Suppressor macrophage (primary cell): ENCODE measurements at regions not wholly inside any gene's neighbourhood (a gene's known extent, or its start where the extent isn't known, plus 50 kb on each side); places are given as distances from the start of the nearest gene placed in this dataset.
"Not testable (repeated sequence)": the region's sequence is repeated elsewhere in the genome, so short reads cannot be mapped to it uniquely, and the experiment has no call there.

Source experiments
- DNase-seq, 4 experiments: peaks; one replicate each; pipeline ENCODE4 v3.0.0-alpha.2; 2020 to 2022

DNA sequence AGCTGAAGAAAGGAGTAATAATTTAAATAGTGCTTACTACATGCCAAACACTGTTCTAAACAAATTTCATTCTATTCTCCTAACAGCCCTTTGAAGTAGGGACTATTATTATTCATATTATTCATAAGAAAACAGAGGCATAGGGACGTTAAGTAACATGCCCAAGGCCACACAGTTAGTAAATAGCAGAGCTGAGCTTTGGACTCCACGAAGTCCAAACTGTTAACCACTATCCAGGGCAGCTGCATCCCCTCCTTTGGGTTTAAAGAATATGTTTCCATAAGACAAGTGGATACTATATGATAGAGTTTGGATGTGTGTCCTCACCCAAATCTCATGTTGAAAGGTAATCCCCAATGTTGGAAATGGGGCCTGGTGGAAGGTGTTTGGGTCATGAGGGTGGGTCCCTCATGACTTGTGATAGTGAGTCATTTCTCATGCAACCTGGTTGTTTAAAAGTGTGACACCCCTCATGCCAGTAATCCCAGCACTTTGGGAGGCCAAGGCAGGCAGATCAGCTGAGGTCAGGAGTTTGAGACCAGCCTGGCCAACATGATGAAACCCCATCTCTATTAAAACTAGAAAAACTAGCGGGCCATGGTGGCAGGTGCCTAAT is 144.0 kb upstream of the CXADR start:
- no peak for DNase-seq

GRCh38 chr21:17370263-17370662 is 142.6 kb upstream of the CXADR start:
- DNase-seq: no peak

- no peak for DNase-seq
Measured at GRCh38 chr21:17370916-17371315, 141.9 kb upstream of the CXADR start.

DNA sequence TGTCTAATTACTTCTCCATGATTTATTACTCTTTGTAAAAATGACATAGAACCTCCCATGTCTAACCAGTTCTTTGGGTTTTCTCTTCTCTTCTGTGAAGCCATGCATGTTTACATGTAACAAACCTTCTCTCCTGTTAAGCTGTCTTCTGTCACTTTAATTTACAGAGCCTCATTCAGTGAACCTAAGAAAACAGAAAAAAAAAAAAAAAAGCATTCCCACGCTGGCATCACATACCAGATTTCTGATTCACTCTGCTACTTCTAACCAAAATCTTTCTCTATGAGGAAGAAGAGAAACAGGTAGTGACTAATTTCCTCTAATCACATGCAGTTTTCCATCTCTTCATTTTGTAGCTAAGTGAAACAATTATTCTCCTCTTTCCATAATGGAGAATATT is 141.4 kb upstream of the CXADR start:
- DNase-seq: no peak

GRCh38 chr21:17372200-17372599 is 140.6 kb upstream of the CXADR start:
- DNase-seq: no peak

GRCh38 chr21:17386498-17386897 is 126.3 kb upstream of the CXADR start:
- no peak for DNase-seq

GRCh38 chr21:17387030-17387617 is 125.7 kb upstream of the CXADR start:
- DNase-seq: peak; percentile 48 to 88 (median 82)

DNA sequence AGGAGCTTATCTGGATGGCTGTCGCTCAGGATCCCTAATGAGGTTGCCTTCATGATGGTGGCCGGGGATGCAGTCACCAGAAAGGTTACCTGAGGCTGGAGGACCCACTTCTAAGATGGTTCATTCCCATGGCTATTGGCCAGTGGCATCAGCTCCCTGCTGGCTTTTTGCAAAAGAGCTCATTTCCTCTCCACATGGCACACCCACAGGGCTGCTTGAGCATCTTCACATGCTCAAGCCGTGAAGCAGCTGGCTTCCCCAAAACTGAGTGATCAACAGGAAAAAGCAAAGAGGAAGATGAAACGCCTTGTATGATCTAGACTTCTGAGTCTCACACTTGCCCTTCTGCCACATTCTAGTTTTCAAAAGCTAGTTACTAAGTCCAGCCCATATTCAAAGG is 124.6 kb upstream of the CXADR start:
- DNase-seq: peak; percentile 64 to 85 (median 83)

- no peak for DNase-seq
Measured at GRCh38 chr21:17389311-17389710, 123.5 kb upstream of the CXADR start.

DNA sequence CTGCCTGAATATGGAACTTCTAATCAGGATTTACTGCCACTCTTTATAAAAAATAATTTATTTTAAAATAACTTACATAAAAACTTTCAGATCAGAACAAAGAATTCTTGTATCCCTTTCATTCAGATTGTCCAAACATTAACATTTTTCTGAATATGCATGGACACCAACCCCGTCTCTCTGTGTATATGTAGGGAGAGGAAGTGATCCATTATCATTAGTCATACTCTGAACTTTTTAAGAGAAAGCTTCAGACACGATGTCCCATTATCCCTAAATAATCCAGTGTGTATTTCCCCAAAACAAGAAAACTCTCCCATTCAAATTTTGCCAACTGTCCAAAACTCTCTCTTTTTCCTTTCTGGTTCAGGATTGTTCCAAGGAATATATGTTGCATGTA is 122.3 kb upstream of the CXADR start:
- peak in 1 of 4 experiments; percentile 8 for DNase-seq

- no peak for DNase-seq
Measured at GRCh38 chr21:17391811-17392340, 121.0 kb upstream of the CXADR start.

DNA sequence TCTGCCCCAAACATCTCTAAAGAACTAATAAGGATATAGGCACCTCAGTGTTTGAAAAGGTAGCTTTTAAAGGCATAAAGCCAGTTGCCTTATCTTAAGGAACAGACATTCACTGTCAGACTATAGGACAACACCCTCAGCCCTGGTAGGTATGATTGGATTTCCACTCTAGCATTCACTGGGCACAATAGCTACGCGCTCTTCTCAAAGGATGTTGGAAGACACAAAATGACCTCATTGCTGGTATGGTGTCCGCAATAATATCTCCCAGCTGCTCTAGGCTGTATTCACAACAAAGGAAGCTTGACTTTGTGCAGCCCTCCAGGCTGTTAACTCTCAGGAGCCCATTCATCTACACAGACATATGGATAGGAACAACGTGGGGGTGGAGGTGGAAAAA is 119.4 kb upstream of the CXADR start:
- no peak for DNase-seq

DNA sequence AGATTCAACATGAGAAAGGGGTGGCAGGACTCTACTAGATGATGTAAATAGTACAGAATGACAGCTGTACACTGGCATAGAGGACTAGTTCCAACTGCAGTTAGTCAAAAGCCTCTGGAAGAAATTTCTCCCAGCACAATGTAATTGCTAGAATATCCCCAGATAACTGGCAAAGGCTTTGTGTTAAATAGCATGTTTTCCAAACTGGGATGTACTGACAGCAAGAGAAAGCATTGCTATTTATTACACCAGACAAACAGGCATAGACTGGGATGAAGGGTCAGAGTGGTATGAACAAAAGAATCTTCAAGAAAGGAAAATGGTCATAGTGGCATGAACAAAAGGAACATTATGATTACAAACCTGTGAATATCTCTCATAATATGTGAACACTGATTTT is 115.9 kb upstream of the CXADR start:
- DNase-seq: no peak

DNA sequence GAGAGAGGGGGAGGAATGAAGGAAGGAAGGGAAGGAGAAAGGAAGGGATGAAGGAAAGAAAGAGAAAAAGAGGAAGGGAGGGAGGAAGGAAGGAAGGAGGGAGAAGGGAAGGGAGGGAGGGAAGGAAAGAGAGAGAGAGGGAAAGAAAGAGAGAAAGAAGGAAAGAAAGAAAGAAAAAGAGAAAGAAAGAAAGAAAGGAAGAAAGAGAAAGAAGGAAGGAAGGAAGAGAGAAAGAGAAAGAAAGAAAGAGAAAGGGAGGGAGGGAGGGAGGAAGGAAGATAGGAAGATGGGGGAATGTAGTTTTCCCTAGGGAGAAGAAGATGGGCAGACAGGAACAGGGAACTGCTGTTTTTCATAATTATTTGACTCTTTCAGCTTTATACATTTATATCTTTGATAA is 115.1 kb upstream of the CXADR start:
- DNase-seq: no peak

DNA sequence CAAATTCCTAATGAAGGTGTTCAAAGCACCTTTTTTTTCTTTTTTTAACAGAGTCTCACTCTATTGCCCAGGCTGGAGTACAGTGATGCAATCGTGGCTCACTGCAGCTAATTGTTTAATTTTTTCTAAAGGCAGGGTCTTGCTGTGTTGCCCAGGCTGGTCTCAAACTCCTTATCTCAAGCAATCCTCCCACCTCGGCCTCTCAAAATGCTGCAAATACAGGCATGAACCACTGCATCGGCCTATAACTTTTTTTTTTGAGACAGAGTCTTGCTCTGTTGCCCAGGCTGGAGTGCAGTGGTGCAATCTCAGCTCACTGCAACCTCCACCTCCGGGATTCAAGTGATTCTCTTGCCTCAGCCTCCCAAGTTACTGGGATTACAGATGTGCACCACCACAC is 113.9 kb upstream of the CXADR start:
- DNase-seq: not testable (repeated sequence)

DNA sequence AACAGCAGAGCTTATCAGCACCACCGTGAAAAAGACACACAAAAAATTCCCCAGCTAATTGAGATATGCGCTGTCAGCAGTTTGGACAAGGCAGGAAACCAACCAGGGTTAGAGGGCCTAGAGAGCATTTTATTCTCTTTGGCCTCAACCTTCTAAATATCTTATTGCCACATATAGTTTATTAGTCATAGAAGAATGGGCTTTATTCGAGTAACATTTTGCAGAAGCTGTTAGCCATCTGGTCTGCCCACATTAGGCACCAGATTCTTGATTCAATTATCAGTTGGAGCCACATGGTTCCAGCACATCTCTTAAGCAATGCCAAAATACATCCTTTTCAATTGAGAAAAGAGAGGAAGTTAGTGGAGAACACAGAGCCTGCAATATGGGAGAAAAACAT is 109.9 kb upstream of the CXADR start:
- DNase-seq: peak; percentile 42 to 87 (median 64)

DNA sequence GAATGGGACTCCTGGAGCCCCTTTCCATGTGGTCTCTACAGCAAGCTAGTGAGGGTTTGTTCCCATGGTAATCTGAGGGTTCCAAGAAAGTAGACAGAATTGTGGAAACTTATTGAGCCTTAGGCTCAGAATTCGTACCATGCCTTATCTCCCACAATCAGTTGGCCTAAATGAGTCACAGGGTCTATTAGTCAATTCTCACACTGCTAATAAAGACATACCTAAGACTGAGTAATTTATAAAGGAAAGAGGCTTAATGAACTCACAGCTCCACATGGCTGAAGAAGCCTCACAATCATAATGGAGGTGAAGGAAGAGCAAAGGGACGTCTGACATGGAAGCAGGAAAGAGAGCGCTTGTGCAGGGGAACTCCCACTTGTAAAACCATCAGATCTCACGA is 106.6 kb upstream of the CXADR start:
- no peak for DNase-seq

DNA sequence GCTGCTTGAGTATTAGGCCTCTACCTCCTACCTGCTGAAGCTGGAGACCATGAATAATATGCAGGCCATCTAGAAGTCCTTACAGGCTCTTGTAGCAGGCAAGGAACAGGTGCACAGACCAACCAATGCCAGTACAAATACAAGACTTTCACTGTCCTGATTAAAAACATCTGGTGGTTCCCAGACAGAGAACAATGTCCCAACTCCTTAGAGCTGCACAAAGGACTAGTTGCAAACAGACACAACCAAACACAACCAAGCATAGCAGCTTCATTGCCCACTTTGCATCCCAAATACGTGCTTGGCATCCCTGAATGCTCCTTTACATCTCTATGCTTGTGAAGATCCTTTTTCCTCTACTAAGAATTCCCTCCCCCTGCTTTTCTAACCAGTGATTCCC is 98.1 kb upstream of the CXADR start:
- no peak for DNase-seq

DNA sequence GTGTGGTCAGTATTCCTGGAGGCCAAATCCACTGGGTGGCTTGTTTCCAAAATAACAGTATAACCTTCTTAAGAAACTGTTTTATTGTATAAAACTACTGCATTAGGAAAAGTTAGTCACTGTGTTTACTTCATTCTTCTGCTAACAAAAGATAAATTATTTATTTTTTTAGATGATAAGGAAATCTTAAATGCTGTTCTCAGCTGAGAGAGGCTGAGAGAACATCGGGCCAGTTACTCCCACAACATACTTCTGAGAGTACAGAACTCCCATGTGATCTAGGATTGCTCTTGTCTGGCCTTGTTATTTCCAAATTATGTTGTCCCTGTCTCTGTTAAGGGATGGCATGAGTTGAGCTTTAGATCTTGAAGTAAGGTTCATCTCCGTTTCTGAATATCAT is 96.7 kb upstream of the CXADR start:
- no peak for DNase-seq

- DNase-seq: no peak
Measured at GRCh38 chr21:17422931-17423330, 89.9 kb upstream of the CXADR start.

DNA sequence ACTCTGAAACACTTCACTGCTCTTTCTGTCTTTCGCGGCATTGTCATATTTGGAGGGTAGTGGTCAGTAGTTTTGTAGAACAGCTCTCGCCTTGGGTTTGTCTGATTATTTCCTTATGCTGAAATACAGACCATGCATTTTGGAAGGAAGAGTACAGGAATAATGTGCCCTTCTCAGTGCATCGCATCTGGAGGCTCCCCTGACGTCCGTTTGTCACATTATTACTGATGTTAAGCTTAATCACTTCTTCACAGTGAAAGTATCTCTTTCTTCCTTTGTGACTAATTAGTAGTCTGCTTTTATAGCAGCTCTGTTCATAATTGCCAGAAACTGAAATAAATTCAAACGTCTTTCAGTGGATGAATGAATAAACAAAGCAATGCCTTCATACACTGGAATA is 85.7 kb upstream of the CXADR start:
- no peak for DNase-seq

GRCh38 chr21:17427831-17428483 is 84.9 kb upstream of the CXADR start:
- no peak for DNase-seq

- no peak for DNase-seq
Measured at GRCh38 chr21:17428484-17428869, 84.4 kb upstream of the CXADR start.

GRCh38 chr21:17428980-17429379 is 83.9 kb upstream of the CXADR start:
- no peak for DNase-seq
